ENCODE measurements at regions not wholly inside any gene's neighbourhood (a gene's known extent, or its start where the extent isn't known, plus 50 kb on each side); places are given as distances from the start of the nearest gene placed in this dataset.

DNA sequence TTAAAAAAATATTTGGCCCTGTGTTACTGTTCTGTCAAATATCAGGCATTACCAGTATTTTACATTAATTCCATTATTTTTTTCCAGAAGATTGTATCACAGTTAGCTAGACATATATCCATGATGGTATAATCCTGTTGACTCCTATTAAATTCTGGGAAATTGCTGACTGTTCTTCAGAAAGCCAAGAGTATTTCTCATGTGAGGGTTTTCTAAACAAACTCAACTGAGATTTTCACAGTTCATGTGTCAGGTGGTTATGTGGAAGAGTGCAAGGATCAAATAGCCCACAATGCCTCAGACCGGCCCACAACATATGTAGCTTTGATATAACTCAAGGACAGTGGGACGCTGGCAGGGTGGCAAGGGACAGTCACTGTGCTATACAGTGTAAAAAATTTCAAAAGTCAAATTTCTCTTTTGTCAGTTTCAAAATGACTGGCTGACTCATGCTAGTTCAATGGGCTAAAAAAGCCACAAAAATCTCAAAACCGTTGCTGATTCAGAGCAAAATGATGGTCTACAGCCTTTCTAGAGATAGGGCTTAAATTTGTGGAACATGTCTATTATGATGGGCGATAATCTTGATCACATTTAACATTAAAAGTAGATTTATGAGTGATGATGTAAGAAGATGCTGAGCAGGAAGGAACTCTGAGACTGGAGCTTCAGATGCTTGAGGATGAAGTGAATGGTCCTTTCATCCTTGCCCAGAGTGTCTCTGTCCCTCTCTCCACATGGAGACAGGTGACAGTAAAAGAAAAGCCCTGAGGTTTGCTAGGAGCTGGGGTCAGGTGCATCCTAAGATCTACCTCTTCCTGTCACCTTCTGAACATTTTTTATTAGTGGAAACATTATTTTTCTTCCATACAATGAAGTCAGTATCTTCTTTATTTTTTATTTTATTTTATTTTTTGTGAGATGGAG, 175.8 kb upstream of the PIEZO2 start:
- Histone ChIP-seq H3K27ac (ENCODE audit: low read depth in 2 of 2, low read length in 1 of 2) (peak overlapping the region; percentile 80 to 95; a peak in 3 of 4 replicates), H3K4me3 (ENCODE audit: low read depth in 2 of 2, low read length in 1 of 2) (0 out of 4 replicates have a peak overlapping the region, but pooled peaks of 1 of the 2 experiments have one; percentile 14), H3K4me1 (ENCODE audit: control insufficient read depth in 1 of 2, insufficient read depth in 2 of 2, low read depth in 1 of 2, low read length in 1 of 2) (peaks cover 2 to 40% of the 10 kb centered on the region in 2 experiments), H3K36me3 (replicated peaks in 1 of 2; ENCODE audit: control insufficient read depth in 1 of 2, insufficient read depth in 2 of 2, low read length in 1 of 2) (no peaks in the 10 kb centered on the region), H3K9me2 (no peaks in the 10 kb centered on the region), H3K4me2 (peak overlapping the region; percentile 61), H3K9ac (peak overlapping the region; percentile 64), H4K20me1 (ENCODE audit: insufficient read depth) (no peaks in the 10 kb centered on the region), H3K79me2 (ENCODE audit: insufficient read depth) (no peaks in the 10 kb centered on the region), H2AFZ (ENCODE audit: low read depth) (no peak overlapping the region), H3K27me3 (ENCODE audit: insufficient read depth) (no peaks in the 10 kb centered on the region), H3K9me3 (no peaks in the 10 kb centered on the region), H3F3A (replicated peaks; ENCODE audit: insufficient read depth) (peaks cover 64% of the 10 kb centered on the region)
- TF ChIP-seq, protein P1, sequence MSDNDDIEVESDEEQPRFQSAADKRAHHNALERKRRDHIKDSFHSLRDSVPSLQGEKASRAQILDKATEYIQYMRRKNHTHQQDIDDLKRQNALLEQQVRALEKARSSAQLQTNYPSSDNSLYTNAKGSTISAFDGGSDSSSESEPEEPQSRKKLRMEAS (IDR thresholded peaks at IDR 0.05; ENCODE audit: low read depth): 0 out of 2 replicates have a peak, but pooled peaks have one; percentile 26
- no peak for TF ChIP-seq SIN3A (IDR thresholded peaks at IDR 0.05; ENCODE audit: borderline replicate concordance, low read depth, low read length)
- TF ChIP-seq FOXM1 (IDR thresholded peaks at IDR 0.05; ENCODE audit: low read depth): peak; percentile 92; the same call in 1 of the 2 replicates
- TF ChIP-seq, protein P2, sequence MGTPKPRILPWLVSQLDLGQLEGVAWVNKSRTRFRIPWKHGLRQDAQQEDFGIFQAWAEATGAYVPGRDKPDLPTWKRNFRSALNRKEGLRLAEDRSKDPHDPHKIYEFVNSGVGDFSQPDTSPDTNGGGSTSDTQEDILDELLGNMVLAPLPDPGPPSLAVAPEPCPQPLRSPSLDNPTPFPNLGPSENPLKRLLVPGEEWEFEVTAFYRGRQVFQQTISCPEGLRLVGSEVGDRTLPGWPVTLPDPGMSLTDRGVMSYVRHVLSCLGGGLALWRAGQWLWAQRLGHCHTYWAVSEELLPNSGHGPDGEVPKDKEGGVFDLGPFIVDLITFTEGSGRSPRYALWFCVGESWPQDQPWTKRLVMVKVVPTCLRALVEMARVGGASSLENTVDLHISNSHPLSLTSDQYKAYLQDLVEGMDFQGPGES (IDR thresholded peaks at IDR 0.05; ENCODE audit: low read depth, low read length): no peak
- TF ChIP-seq, protein P3, sequence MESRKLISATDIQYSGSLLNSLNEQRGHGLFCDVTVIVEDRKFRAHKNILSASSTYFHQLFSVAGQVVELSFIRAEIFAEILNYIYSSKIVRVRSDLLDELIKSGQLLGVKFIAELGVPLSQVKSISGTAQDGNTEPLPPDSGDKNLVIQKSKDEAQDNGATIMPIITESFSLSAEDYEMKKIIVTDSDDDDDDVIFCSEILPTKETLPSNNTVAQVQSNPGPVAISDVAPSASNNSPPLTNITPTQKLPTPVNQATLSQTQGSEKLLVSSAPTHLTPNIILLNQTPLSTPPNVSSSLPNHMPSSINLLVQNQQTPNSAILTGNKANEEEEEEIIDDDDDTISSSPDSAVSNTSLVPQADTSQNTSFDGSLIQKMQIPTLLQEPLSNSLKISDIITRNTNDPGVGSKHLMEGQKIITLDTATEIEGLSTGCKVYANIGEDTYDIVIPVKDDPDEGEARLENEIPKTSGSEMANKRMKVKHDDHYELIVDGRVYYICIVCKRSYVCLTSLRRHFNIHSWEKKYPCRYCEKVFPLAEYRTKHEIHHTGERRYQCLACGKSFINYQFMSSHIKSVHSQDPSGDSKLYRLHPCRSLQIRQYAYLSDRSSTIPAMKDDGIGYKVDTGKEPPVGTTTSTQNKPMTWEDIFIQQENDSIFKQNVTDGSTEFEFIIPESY (IDR thresholded peaks at IDR 0.05; ENCODE audit: borderline replicate concordance, low read depth): peak; percentile 76
- TF ChIP-seq JUND (IDR thresholded peaks at IDR 0.05): peak; percentile 99
- TF ChIP-seq TAF1 (IDR thresholded peaks at IDR 0.05; ENCODE audit: borderline replicate concordance, low read depth, low read length): 0 out of 2 replicates have a peak, but pooled peaks have one; percentile 6
- peak; percentile 80; the same call in 1 of the 2 replicates for TF ChIP-seq RXRA (IDR thresholded peaks at IDR 0.05; ENCODE audit: borderline replicate concordance, low read depth)
- TF ChIP-seq, protein P4, sequence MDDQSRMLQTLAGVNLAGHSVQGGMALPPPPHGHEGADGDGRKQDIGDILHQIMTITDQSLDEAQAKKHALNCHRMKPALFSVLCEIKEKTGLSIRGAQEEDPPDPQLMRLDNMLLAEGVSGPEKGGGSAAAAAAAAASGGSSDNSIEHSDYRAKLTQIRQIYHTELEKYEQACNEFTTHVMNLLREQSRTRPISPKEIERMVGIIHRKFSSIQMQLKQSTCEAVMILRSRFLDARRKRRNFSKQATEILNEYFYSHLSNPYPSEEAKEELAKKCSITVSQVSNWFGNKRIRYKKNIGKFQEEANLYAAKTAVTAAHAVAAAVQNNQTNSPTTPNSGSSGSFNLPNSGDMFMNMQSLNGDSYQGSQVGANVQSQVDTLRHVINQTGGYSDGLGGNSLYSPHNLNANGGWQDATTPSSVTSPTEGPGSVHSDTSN (IDR thresholded peaks at IDR 0.05): peak; percentile 99
- TF ChIP-seq EP300 (IDR thresholded peaks at IDR 0.05; ENCODE audit: borderline replicate concordance in 1 of 2, low read depth in 1 of 2, low read length in 1 of 2): peak; percentile 51 to 99; a peak in 3 of 4 replicates
- peak; percentile 98 for TF ChIP-seq TEAD4 (IDR thresholded peaks at IDR 0.05; ENCODE audit: borderline replicate concordance, insufficient read depth)
- peak; percentile 85 for TF ChIP-seq NFIC (IDR thresholded peaks at IDR 0.05; ENCODE audit: borderline replicate concordance)
- TF ChIP-seq ELF1 (IDR thresholded peaks at IDR 0.05): no peak
- 0 out of 2 replicates have a peak, but pooled peaks have one; percentile 21 for TF ChIP-seq GABPA (IDR thresholded peaks at IDR 0.05; ENCODE audit: low read depth)
- TF ChIP-seq RAD21 (IDR thresholded peaks at IDR 0.05; ENCODE audit: low read length): no peak
- no peak for TF ChIP-seq RFX5 (IDR thresholded peaks at IDR 0.05; ENCODE audit: low read length)
- TF ChIP-seq FOSL2 (IDR thresholded peaks at IDR 0.05; ENCODE audit: borderline replicate concordance, low read depth): peak; percentile 97
- no peak for TF ChIP-seq GATA2 (CRISPR knock-in tag; IDR thresholded peaks at IDR 0.05)
- TF ChIP-seq POLR2AphosphoS5 (IDR thresholded peaks at IDR 0.05; ENCODE audit: low read depth, low read length): peak; percentile 85
- TF ChIP-seq, protein P5, sequence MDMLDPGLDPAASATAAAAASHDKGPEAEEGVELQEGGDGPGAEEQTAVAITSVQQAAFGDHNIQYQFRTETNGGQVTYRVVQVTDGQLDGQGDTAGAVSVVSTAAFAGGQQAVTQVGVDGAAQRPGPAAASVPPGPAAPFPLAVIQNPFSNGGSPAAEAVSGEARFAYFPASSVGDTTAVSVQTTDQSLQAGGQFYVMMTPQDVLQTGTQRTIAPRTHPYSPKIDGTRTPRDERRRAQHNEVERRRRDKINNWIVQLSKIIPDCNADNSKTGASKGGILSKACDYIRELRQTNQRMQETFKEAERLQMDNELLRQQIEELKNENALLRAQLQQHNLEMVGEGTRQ (IDR thresholded peaks at IDR 0.05; ENCODE audit: borderline replicate concordance, low read depth, low read length): no peak
- TF ChIP-seq YY1 (IDR thresholded peaks at IDR 0.05; ENCODE audit: low read depth): 0 out of 2 replicates have a peak, but pooled peaks have one; percentile 28
- TF ChIP-seq MEF2A (IDR thresholded peaks at IDR 0.05; ENCODE audit: borderline replicate concordance, low read depth): peak; percentile 66; the same call in 1 of the 2 replicates
- TF ChIP-seq NRF1 (IDR thresholded peaks at IDR 0.05; ENCODE audit: low read depth, low read length): no peak
- peak; percentile 96 for TF ChIP-seq TCF12 (IDR thresholded peaks at IDR 0.05)
- TF ChIP-seq, protein P6, sequence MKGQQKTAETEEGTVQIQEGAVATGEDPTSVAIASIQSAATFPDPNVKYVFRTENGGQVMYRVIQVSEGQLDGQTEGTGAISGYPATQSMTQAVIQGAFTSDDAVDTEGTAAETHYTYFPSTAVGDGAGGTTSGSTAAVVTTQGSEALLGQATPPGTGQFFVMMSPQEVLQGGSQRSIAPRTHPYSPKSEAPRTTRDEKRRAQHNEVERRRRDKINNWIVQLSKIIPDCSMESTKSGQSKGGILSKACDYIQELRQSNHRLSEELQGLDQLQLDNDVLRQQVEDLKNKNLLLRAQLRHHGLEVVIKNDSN (IDR thresholded peaks at IDR 0.05; ENCODE audit: borderline replicate concordance, low read depth): no peak
- TF ChIP-seq SMC3 (IDR thresholded peaks at IDR 0.05; ENCODE audit: low read depth, low read length): no peak
- no peak for TF ChIP-seq MXI1 (IDR thresholded peaks at IDR 0.05; ENCODE audit: low read depth, low read length)
- DNase-seq: no peak
- ChIA-PET CTCF (interaction anchor here (1.9 kb wide), 1 partner anchor 15 kb away, joined by 7 read pairs; no protein-coding TSS in a partner anchor), POLR2A (no interaction called here)
- 2% methylated on average over 4 of the region's 4 CpGs for WGBS (ENCODE audit: low lambda C conversion rate)
